Activated B cell treated with CpG ODN at 0.5 μM for 24 hours (primary cell): ENCODE measurements at regions not wholly inside any gene's neighbourhood (a gene's known extent, or its start where the extent isn't known, plus 50 kb on each side); places are given as distances from the start of the nearest gene placed in this dataset.

Experiments used
- ATAC-seq: fragments of 200-7000 bp; cut with Tn5 transposase; one replicate; pipeline ENCODE4 v1.10.0; 2021; ENCODE audit warnings: low read depth, mild to moderate bottlenecking, moderate library complexity
- CTCF ChIA-PET: fragments of 350-600 bp; sonication (Branson Sonifier 250); formaldehyde crosslinking; loops from one replicate; lab custom pipeline; 2021; ENCODE audit warnings: antibody characterized with exemption; lab: Charles Lee
- POLR2A ChIA-PET: fragments of 350-600 bp; sonication (Branson Sonifier 250); formaldehyde crosslinking; loops from one replicate; lab custom pipeline; 2021; ENCODE audit warnings: antibody characterized with exemption; lab: Charles Lee
- DNase-seq: peaks from one replicate; pipeline ENCODE4 v3.0.0; 2022
- H3K27ac Mint-ChIP-seq: one replicate; pipeline ENCODE4 v1.8.0; 2020; ENCODE audit warnings: mixed read lengths
- H3K27me3 Mint-ChIP-seq: one replicate; pipeline ENCODE4 v1.8.0; 2021; ENCODE audit warnings: mixed read lengths
- H3K36me3 Mint-ChIP-seq: one replicate; pipeline ENCODE4 v1.8.0; 2021; ENCODE audit warnings: low read depth, mixed read lengths
- H3K4me1 Mint-ChIP-seq: one replicate; pipeline ENCODE4 v1.8.0; 2021; ENCODE audit warnings: mixed read lengths
- H3K4me3 Mint-ChIP-seq: one replicate; pipeline ENCODE4 v1.8.0; 2020; ENCODE audit warnings: mild to moderate bottlenecking, mixed read lengths
- H3K9me3 Mint-ChIP-seq: one replicate; pipeline ENCODE4 v1.8.0; 2020; ENCODE audit warnings: mixed read lengths
- CTCF ChIP-seq: fragments of 200-600 bp; IDR thresholded peaks from one replicate; pipeline ENCODE4 v1.8.0; 2022; ENCODE audit warnings: antibody characterized with exemption, mild to moderate bottlenecking
- intact Hi-C: fragments of 100-400 bp; cut with micrococcal nuclease; formaldehyde crosslinking; loops from one replicate; pipeline ENCODE4 v1.15.1; 2024

- Mint-ChIP-seq H3K4me3 (no peak overlapping the region), H3K36me3 (no peaks in the 10 kb centered on the region), H3K4me1 (no peaks in the 10 kb centered on the region), H3K27me3 (no peaks in the 10 kb centered on the region), H3K27ac (no peak overlapping the region), H3K9me3 (peaks cover 9% of the 10 kb centered on the region)
- ChIA-PET CTCF (no interaction called here), POLR2A (no interaction called here)
- DNase-seq, result no peak
- intact Hi-C loops, result no loop called here
- no peak for ATAC-seq
- TF ChIP-seq CTCF, result no peak
Measured at GRCh38 chr2:23100406-23100805, 284.6 kb upstream of the KLHL29 start.

- DNase-seq (no peak), ATAC-seq (no peak)
- Mint-ChIP-seq H3K9me3 (peaks cover 3% of the 10 kb centered on the region), H3K36me3 (no peaks in the 10 kb centered on the region), H3K4me3 (no peak overlapping the region), H3K27me3 (no peaks in the 10 kb centered on the region), H3K27ac (no peak overlapping the region), H3K4me1 (no peaks in the 10 kb centered on the region)
- POLR2A ChIA-PET, result no interaction called here
- CTCF ChIA-PET, result no interaction called here
- TF ChIP-seq CTCF, result no peak
- intact Hi-C loops, result no loop called here
Measured at GRCh38 chr2:23106242-23106785, 278.7 kb upstream of the KLHL29 start.

DNA sequence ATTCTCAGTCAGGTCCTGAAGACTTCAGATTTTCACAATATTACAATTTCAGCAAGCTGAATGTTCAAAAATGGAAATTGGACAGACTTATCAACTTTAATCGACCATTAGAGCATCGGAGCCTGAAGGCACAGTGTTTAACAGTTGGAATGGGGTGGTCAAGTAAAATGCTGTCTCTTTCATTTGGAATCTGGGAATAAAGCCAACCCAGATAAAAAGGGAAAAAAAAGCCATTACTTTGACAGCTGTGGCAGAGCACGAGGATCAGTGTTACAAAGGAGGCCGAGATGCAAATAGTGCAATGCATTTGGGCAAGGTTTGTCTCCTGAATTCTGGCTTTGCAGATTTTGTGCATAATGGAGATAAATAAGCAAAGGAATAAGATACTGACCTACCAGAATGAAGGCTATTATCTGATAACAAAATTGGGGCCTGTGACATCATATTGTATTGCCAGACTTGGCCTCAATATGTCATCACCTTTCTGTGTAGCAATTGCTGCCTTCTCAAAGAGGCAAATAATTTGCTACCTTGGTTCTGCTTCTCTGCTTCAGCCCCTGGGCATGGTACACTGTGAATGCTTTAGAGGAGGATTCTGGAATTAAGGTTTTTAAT, 277.5 kb upstream of the KLHL29 start:
- Mint-ChIP-seq H3K27ac (no peak overlapping the region), H3K9me3 (no peaks in the 10 kb centered on the region), H3K27me3 (no peaks in the 10 kb centered on the region), H3K4me1 (no peaks in the 10 kb centered on the region), H3K4me3 (no peak overlapping the region), H3K36me3 (no peaks in the 10 kb centered on the region)
- no peak for TF ChIP-seq CTCF
- intact Hi-C loops, result no loop called here
- ATAC-seq (no peak), DNase-seq (no peak)
- ChIA-PET CTCF (no interaction called here), POLR2A (no interaction called here)

- POLR2A ChIA-PET, result no interaction called here
- CTCF ChIA-PET, result no interaction called here
- Mint-ChIP-seq H3K27me3 (no peaks in the 10 kb centered on the region), H3K4me3 (no peak overlapping the region), H3K4me1 (no peaks in the 10 kb centered on the region), H3K27ac (no peak overlapping the region), H3K36me3 (no peaks in the 10 kb centered on the region), H3K9me3 (no peaks in the 10 kb centered on the region)
- intact Hi-C loops, result no loop called here
- no peak for TF ChIP-seq CTCF
- ATAC-seq (no peak), DNase-seq (no peak)
Measured at GRCh38 chr2:23111263-23111662, 273.7 kb upstream of the KLHL29 start.

DNA sequence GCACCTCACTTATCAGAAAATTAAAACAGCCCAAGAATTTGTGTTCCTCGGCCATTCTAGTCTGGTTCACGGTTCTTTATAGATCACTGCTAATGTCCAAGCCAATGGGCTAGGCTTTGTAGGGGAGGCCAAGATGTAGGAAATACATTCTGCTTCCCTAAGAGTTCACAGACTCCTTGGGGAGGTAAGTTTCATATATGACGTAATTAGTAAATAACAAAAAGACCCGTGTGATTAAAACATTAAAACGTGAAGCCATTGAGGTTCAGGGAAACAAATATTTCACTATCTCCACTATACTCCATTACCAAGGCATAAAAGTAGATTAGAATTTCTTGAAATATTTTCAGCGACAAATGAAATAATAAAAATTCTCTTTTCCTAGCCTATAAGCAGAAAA, 272.5 kb upstream of the KLHL29 start:
- H3K36me3 Mint-ChIP-seq, result no peaks in the 10 kb centered on the region
- no peaks in the 10 kb centered on the region for H3K27me3 Mint-ChIP-seq
- no peak overlapping the region for H3K27ac Mint-ChIP-seq
- TF ChIP-seq CTCF, result no peak
- H3K9me3 Mint-ChIP-seq, result no peaks in the 10 kb centered on the region
- ChIA-PET POLR2A (no interaction called here), CTCF (no interaction called here)
- no peak overlapping the region for H3K4me3 Mint-ChIP-seq
- intact Hi-C loops, result no loop called here
- DNase-seq, result no peak
- ATAC-seq, result no peak
- H3K4me1 Mint-ChIP-seq, result no peaks in the 10 kb centered on the region
